Upper lobe of right lung (tissue), 1 donor: ENCODE measurements at regions not wholly inside any gene's neighbourhood (a gene's known extent, or its start where the extent isn't known, plus 50 kb on each side); places are given as distances from the start of the nearest gene placed in this dataset.
A peak's percentile ranks its signal among the peaks of the same experiment; 100 is the strongest.

Experiments
- ATAC-seq: fragments of 200-7000 bp; cut with Tn5 transposase; one replicate; pipeline ENCODE4 v1.9.1; 2020; ENCODE audit warnings: mild to moderate bottlenecking, moderate library complexity
- DNase-seq: peaks from one replicate; pipeline ENCODE4 v3.0.0-alpha.2; 2020
- H3K27ac ChIP-seq: fragments of 200-600 bp; one replicate; pipeline ENCODE4 v1.8.0; 2022
- H3K27me3 ChIP-seq: fragments of 200-600 bp; one replicate; pipeline ENCODE4 v1.8.0; 2022; ENCODE audit warnings: mild to moderate bottlenecking
- H3K36me3 ChIP-seq: fragments of 200-600 bp; one replicate; pipeline ENCODE4 v1.8.0; 2022
- H3K4me1 ChIP-seq: fragments of 200-600 bp; one replicate; pipeline ENCODE4 v1.8.0; 2022
- H3K4me3 ChIP-seq: fragments of 200-600 bp; one replicate; pipeline ENCODE4 v1.8.0; 2022; ENCODE audit warnings: mild to moderate bottlenecking
- H3K9me3 ChIP-seq: fragments of 200-600 bp; one replicate; pipeline ENCODE4 v1.8.0; 2022
- intact Hi-C: fragments of 100-400 bp; cut with DNase I; formaldehyde crosslinking; loops from one replicate; pipeline ENCODE4 v1.11.0; 2022
- TF ChIP-seq, protein P1 (sequence below): fragments of 200-600 bp; IDR thresholded peaks from one replicate; pipeline ENCODE4 v1.8.0; 2022; ENCODE audit warnings: antibody characterized with exemption
- donor health status: DM: no; HTN: yes; CAD: no; lungs with severe emphysema.

DNA sequence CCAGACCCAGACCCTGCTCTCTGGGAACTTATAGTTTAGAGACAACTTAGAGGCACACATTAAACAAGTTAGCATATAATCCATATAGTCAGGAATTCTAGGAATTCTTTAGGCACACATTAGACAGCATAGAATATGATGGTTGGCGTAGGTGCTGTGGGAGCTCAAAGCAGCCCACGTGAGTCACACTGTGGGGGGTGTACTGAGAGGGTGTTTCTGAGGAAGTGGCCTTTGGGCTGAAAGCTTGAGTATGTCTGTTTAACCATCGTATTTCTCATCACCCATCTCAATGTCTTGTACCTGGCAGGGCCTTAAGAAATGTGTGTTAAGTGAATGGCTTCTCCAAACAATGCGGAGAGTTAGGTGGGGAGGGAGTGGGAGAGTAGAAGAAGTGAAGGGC is 67.2 kb downstream of the TMEM30B start:
- H3K4me1 ChIP-seq: no peaks in the 10 kb centered on the region
- H3K4me3 ChIP-seq: no peak overlapping the region
- no peaks in the 10 kb centered on the region for H3K27me3 ChIP-seq
- intact Hi-C loops: no loop called here
- no peak overlapping the region for H3K27ac ChIP-seq
- H3K9me3 ChIP-seq: no peaks in the 10 kb centered on the region
- TF ChIP-seq, protein P1, sequence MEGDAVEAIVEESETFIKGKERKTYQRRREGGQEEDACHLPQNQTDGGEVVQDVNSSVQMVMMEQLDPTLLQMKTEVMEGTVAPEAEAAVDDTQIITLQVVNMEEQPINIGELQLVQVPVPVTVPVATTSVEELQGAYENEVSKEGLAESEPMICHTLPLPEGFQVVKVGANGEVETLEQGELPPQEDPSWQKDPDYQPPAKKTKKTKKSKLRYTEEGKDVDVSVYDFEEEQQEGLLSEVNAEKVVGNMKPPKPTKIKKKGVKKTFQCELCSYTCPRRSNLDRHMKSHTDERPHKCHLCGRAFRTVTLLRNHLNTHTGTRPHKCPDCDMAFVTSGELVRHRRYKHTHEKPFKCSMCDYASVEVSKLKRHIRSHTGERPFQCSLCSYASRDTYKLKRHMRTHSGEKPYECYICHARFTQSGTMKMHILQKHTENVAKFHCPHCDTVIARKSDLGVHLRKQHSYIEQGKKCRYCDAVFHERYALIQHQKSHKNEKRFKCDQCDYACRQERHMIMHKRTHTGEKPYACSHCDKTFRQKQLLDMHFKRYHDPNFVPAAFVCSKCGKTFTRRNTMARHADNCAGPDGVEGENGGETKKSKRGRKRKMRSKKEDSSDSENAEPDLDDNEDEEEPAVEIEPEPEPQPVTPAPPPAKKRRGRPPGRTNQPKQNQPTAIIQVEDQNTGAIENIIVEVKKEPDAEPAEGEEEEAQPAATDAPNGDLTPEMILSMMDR: no peak
- ATAC-seq (no peak), DNase-seq (no peak)
- no peaks in the 10 kb centered on the region for H3K36me3 ChIP-seq

DNA sequence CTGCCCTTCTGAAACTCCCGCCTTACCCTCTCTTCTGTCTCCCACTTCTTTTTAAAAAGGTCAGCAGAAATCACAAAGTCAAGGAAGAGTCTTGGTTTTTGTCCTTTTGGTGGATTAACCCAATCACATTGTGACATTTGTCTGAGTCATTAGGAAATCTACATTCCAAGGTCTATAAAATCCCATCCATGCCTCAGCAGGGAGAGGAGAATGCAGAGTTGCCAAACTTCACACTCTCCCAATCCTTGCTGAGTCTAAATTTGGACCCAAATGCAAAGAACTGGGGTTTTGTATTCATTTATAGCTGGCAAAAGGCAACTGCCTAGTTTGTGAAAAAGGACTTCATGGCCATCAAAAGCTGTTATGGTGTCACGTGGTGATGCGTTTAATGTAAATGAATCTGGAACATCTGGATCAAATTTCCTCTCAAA is 67.9 kb downstream of the TMEM30B start:
- Histone ChIP-seq H3K4me3 (no peak overlapping the region), H3K9me3 (no peaks in the 10 kb centered on the region), H3K36me3 (no peaks in the 10 kb centered on the region), H3K4me1 (no peaks in the 10 kb centered on the region), H3K27ac (no peak overlapping the region), H3K27me3 (no peaks in the 10 kb centered on the region)
- TF ChIP-seq, protein P1: no peak
- intact Hi-C loops: no loop called here
- no peak for DNase-seq
- no peak for ATAC-seq

DNA sequence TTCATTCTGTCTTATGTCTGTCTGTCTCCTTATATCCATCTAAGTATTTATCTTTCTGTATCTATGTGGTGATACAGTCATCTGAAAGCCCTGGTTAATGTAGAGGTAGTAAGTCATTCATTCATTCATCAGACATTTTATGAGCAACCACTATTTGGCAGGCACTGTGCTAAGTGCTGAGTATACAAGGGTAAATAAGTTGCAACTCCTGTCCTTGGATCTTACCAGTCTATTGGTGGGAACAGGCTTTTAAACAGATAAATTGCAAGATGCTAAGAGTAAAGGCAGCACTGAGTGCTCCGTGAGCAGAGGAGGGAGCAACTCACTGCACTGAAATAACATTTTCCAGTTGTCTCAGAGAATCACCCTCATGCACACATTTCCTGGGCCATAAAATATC is 68.6 kb downstream of the TMEM30B start:
- no peaks in the 10 kb centered on the region for H3K27me3 ChIP-seq
- no peaks in the 10 kb centered on the region for H3K36me3 ChIP-seq
- H3K4me1 ChIP-seq: no peaks in the 10 kb centered on the region
- no peaks in the 10 kb centered on the region for H3K9me3 ChIP-seq
- DNase-seq (no peak), ATAC-seq (no peak)
- intact Hi-C loops: no loop called here
- TF ChIP-seq, protein P1: no peak
- no peak overlapping the region for H3K27ac ChIP-seq
- no peak overlapping the region for H3K4me3 ChIP-seq

DNA sequence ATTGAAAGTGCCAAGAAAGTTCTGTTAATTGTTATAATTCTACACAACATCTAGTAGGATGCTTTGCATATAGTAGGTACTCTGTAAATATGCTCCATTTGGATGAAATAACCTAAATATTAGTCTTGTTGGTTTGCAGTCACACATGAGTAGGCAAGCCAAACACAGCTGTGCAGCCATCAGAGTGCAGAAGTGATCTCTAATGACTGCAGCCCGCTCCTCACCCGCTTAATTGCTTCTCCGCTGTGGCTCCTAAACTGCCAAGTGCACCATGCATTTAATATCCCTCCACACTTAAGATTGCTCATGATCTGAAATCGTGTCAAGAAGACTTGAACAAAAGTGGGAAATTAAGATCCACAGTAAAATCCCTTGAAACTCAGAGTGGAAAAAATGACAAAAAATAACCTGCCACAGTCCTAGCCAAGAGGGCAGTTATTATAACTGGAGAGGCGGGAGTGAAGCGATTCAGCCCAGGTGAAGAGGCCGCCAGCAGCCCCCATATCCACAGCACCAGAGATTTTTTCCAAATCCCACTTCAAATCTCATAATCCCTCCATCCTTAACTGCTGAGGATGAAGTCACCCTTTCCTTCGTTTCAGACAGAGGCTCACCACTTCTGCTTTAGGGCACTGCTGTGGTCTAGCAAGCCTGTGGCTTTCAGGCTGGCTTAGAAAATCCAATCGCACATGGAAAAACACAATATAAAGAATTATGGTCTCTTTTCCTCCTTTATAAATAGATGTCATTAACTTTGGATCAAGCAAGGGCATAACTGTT is 69.5 kb downstream of the TMEM30B start:
- TF ChIP-seq, protein P1: no peak
- no peaks in the 10 kb centered on the region for H3K36me3 ChIP-seq
- DNase-seq (no peak), ATAC-seq (peak; percentile 59)
- no peaks in the 10 kb centered on the region for H3K27me3 ChIP-seq
- H3K4me1 ChIP-seq: no peaks in the 10 kb centered on the region
- H3K4me3 ChIP-seq: no peak overlapping the region
- H3K27ac ChIP-seq: no peak overlapping the region
- intact Hi-C loops: no loop called here
- H3K9me3 ChIP-seq: no peaks in the 10 kb centered on the region

DNA sequence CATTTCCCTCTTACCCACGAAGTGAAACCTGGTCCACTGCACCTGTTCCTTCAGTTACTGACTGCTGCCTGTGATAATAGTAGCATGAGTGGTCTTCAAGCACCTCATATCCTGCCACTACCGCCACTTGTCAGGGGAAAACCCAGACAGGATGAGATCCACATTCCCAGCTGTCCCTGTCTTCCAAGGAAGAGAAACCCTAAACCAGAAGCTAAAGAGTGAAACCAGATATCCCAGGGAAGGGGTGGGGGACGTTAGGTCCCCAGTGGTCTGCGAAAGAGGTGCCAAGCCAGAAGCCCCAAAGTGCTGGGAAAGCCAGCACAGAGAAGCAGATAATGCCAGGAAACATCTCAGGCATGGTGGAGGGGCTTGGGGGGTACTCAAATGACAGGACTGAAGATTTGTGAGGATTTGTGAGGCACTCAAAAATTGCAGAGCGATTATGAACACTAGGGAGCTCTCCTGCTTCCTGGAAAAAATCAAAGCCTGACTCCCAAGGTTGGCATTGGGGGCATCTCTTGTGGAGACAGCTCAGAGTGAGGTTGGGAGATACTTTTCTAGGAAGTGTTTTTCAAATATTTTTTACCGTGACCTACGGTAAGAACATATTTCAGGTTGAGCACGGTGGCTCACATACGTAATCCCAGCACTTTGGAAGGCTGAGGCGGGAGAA is 77.9 kb downstream of the TMEM30B start:
- H3K27me3 ChIP-seq: peaks cover 11% of the 10 kb centered on the region
- no peak for DNase-seq
- TF ChIP-seq, protein P1: no peak
- H3K4me1 ChIP-seq: no peaks in the 10 kb centered on the region
- H3K27ac ChIP-seq: no peak overlapping the region
- H3K9me3 ChIP-seq: no peaks in the 10 kb centered on the region
- no peaks in the 10 kb centered on the region for H3K36me3 ChIP-seq
- intact Hi-C loops: no loop called here
- no peak for ATAC-seq
- H3K4me3 ChIP-seq: no peak overlapping the region
